ENCODE measurements at regions not wholly inside any gene's neighbourhood (a gene's known extent, or its start where the extent isn't known, plus 50 kb on each side); places are given as distances from the start of the nearest gene placed in this dataset.

DNA sequence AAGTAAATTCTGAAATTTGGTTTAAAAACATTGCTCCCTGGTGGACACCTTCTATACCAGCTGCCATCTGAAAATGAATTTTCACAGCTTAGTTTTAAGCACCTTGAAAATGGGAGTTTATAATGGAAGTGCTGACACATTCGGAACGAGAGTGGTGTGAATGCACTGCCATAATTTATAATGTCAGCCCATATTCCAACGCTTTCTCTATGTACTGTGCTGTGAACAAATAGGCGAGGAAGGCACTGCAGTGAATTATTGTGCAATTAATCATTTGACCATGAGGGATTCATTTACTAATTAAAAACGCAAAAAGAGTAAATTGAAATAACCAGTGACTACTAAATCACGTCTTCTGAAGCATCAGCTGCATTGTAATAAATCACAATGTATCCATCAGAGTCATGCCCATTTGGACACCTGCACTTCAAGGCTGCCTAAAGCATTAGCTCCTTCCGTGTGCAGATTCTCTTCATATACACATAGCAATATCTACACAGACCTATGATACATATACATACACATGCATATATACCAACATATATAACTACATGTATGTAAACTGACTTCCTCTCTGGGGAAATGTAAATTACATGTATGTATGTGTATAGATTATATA, 699.8 kb downstream of the GALR1 start:
- H2BK5ac ChIP-seq (ENCODE audit: low read depth, low read length, poor library complexity, severe bottlenecking) = no peak overlapping the region
- no peak overlapping the region for H2AK5ac ChIP-seq (ENCODE audit: low read length, severe bottlenecking)
- H4K8ac ChIP-seq (ENCODE audit: low read length) = no peak overlapping the region
- no peaks in the 10 kb centered on the region for H3K4me1 ChIP-seq (ENCODE audit: control insufficient read depth, insufficient read depth, low read depth, low read length)
- no peak overlapping the region for H3K23ac ChIP-seq (ENCODE audit: low read length in 2 of 2)
- WGBS = 66% methylated on average over 4 of the region's 7 CpGs
- H2BK12ac ChIP-seq (ENCODE audit: low read length in 2 of 2) = no peak overlapping the region
- no peak overlapping the region for H2AFZ ChIP-seq (ENCODE audit: low read depth, low read length)
- no peaks in the 10 kb centered on the region for H3K27me3 ChIP-seq (ENCODE audit: control insufficient read depth in 1 of 2, insufficient read depth in 1 of 2, low read length in 2 of 2)
- no peak overlapping the region for H2BK120ac ChIP-seq (ENCODE audit: low read depth, low read length)
- H3K4me3 ChIP-seq (ENCODE audit: insufficient read depth in 1 of 2, low read depth in 1 of 2, low read length in 2 of 2) = no peak overlapping the region
- no peak overlapping the region for H3K4me2 ChIP-seq (ENCODE audit: low read length, poor library complexity, severe bottlenecking)
- H3K14ac ChIP-seq (ENCODE audit: low read length in 2 of 2) = no peak overlapping the region
- no peak overlapping the region for H3K9ac ChIP-seq (ENCODE audit: low read length)
- H3K18ac ChIP-seq (ENCODE audit: low read depth in 1 of 2, low read length in 2 of 2) = no peak overlapping the region
- no peaks in the 10 kb centered on the region for H3K79me1 ChIP-seq (replicated peaks; ENCODE audit: low read length, poor library complexity, severe bottlenecking)
- DNase-seq = no peak
- H2BK15ac ChIP-seq (ENCODE audit: low read depth, poor library complexity, severe bottlenecking) = no peak overlapping the region
- no peaks in the 10 kb centered on the region for H3K36me3 ChIP-seq (ENCODE audit: control insufficient read depth in 1 of 2, insufficient read depth in 2 of 2, low read depth in 1 of 2, low read length in 2 of 2)
- H3K9me3 ChIP-seq (ENCODE audit: control insufficient read depth, low read length) = no peaks in the 10 kb centered on the region
- no peak overlapping the region for H4K91ac ChIP-seq (ENCODE audit: low read length)
- H3K4ac ChIP-seq (ENCODE audit: low read depth in 1 of 2, low read length in 2 of 2) = no peak overlapping the region
- no peak overlapping the region for H3K27ac ChIP-seq (ENCODE audit: low read length, poor library complexity, severe bottlenecking)

GRCh38 chr18:77959248-77959647, 709.6 kb downstream of the GALR1 start:
- no peak overlapping the region for H2BK5ac ChIP-seq (ENCODE audit: low read depth, low read length, poor library complexity, severe bottlenecking)
- no peak overlapping the region for H3K18ac ChIP-seq (ENCODE audit: low read depth in 1 of 2, low read length in 2 of 2)
- H2BK15ac ChIP-seq (ENCODE audit: low read depth, poor library complexity, severe bottlenecking) = no peak overlapping the region
- no peaks in the 10 kb centered on the region for H3K27me3 ChIP-seq (ENCODE audit: control insufficient read depth in 1 of 2, insufficient read depth in 1 of 2, low read length in 2 of 2)
- no peak overlapping the region for H3K14ac ChIP-seq (ENCODE audit: low read length in 2 of 2)
- DNase-seq = no peak
- H2AFZ ChIP-seq (ENCODE audit: low read depth, low read length) = no peak overlapping the region
- no peak overlapping the region for H3K27ac ChIP-seq (ENCODE audit: low read length, poor library complexity, severe bottlenecking)
- H3K23ac ChIP-seq (ENCODE audit: low read length in 2 of 2) = no peak overlapping the region
- H3K9me3 ChIP-seq (ENCODE audit: control insufficient read depth, low read length) = peaks cover 14% of the 10 kb centered on the region
- H3K4me3 ChIP-seq (ENCODE audit: insufficient read depth in 1 of 2, low read depth in 1 of 2, low read length in 2 of 2) = no peak overlapping the region
- no peak overlapping the region for H3K9ac ChIP-seq (ENCODE audit: low read length)
- WGBS = no CpG with 5 or more reads among the region's 1 CpG
- no peaks in the 10 kb centered on the region for H3K79me1 ChIP-seq (replicated peaks; ENCODE audit: low read length, poor library complexity, severe bottlenecking)
- H2AK5ac ChIP-seq (ENCODE audit: low read length, severe bottlenecking) = no peak overlapping the region
- H3K4me1 ChIP-seq (ENCODE audit: control insufficient read depth, insufficient read depth, low read depth, low read length) = no peaks in the 10 kb centered on the region
- no peak overlapping the region for H3K4ac ChIP-seq (ENCODE audit: low read depth in 1 of 2, low read length in 2 of 2)
- H3K36me3 ChIP-seq (ENCODE audit: control insufficient read depth in 1 of 2, insufficient read depth in 2 of 2, low read depth in 1 of 2, low read length in 2 of 2) = no peaks in the 10 kb centered on the region
- no peak overlapping the region for H2BK120ac ChIP-seq (ENCODE audit: low read depth, low read length)
- no peak overlapping the region for H2BK12ac ChIP-seq (ENCODE audit: low read length in 2 of 2)
- H4K91ac ChIP-seq (ENCODE audit: low read length) = no peak overlapping the region
- no peak overlapping the region for H4K8ac ChIP-seq (ENCODE audit: low read length)
- H3K4me2 ChIP-seq (ENCODE audit: low read length, poor library complexity, severe bottlenecking) = no peak overlapping the region

DNA sequence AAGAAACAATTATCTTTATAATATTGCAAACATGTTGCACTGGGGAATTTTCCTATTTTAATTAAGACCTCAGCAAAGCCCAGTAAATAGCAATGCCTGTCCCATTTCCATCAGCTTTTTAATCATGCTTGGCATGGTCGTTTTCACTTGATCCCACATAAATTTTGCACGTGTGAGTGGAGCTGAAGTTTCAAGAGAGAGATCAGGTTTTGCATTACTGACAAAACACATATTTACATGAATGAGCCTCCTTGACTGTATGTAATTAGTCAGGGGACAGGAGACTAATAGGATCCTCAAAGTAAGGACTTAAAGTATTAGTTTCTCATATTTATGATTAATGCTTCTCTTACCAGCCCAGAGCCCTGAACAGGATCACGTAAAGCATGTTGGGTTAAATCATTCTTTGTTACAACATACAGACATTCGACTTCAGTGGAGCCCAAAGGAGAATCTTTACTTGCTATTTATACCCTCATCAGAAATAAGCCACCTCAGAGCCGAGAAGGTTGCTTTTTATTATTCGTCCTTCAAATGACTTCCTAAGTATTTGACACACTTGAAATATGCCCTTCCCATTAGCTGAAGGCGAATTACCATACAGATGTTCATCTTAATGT, 711.3 kb downstream of the GALR1 start:
- H3K4me1 ChIP-seq (ENCODE audit: control insufficient read depth, insufficient read depth, low read depth, low read length) = no peaks in the 10 kb centered on the region
- no peaks in the 10 kb centered on the region for H3K36me3 ChIP-seq (ENCODE audit: control insufficient read depth in 1 of 2, insufficient read depth in 2 of 2, low read depth in 1 of 2, low read length in 2 of 2)
- no peak overlapping the region for H3K18ac ChIP-seq (ENCODE audit: low read depth in 1 of 2, low read length in 2 of 2)
- H3K14ac ChIP-seq (ENCODE audit: low read length in 2 of 2) = no peak overlapping the region
- no peak overlapping the region for H4K91ac ChIP-seq (ENCODE audit: low read length)
- no peak overlapping the region for H2AK5ac ChIP-seq (ENCODE audit: low read length, severe bottlenecking)
- no peak overlapping the region for H4K8ac ChIP-seq (ENCODE audit: low read length)
- H3K4me3 ChIP-seq (ENCODE audit: insufficient read depth in 1 of 2, low read depth in 1 of 2, low read length in 2 of 2) = no peak overlapping the region
- H3K4me2 ChIP-seq (ENCODE audit: low read length, poor library complexity, severe bottlenecking) = no peak overlapping the region
- H3K9me3 ChIP-seq (ENCODE audit: control insufficient read depth, low read length) = peaks cover 14% of the 10 kb centered on the region
- H2BK120ac ChIP-seq (ENCODE audit: low read depth, low read length) = no peak overlapping the region
- no peak overlapping the region for H2BK15ac ChIP-seq (ENCODE audit: low read depth, poor library complexity, severe bottlenecking)
- no peak for DNase-seq
- H3K79me1 ChIP-seq (replicated peaks; ENCODE audit: low read length, poor library complexity, severe bottlenecking) = no peaks in the 10 kb centered on the region
- no peak overlapping the region for H3K27ac ChIP-seq (ENCODE audit: low read length, poor library complexity, severe bottlenecking)
- no peak overlapping the region for H2BK5ac ChIP-seq (ENCODE audit: low read depth, low read length, poor library complexity, severe bottlenecking)
- H2BK12ac ChIP-seq (ENCODE audit: low read length in 2 of 2) = no peak overlapping the region
- no peak overlapping the region for H2AFZ ChIP-seq (ENCODE audit: low read depth, low read length)
- H3K23ac ChIP-seq (ENCODE audit: low read length in 2 of 2) = no peak overlapping the region
- H3K9ac ChIP-seq (ENCODE audit: low read length) = no peak overlapping the region
- no peak overlapping the region for H3K4ac ChIP-seq (ENCODE audit: low read depth in 1 of 2, low read length in 2 of 2)
- H3K27me3 ChIP-seq (ENCODE audit: control insufficient read depth in 1 of 2, insufficient read depth in 1 of 2, low read length in 2 of 2) = no peaks in the 10 kb centered on the region
- WGBS = 67% methylated on average over 5 of the region's 7 CpGs

- Histone ChIP-seq H3K27ac (ENCODE audit: low read length, poor library complexity, severe bottlenecking) (no peak overlapping the region), H2BK5ac (ENCODE audit: low read depth, low read length, poor library complexity, severe bottlenecking) (no peak overlapping the region), H3K9me3 (ENCODE audit: control insufficient read depth, low read length) (peaks cover 8% of the 10 kb centered on the region), H2BK15ac (ENCODE audit: low read depth, poor library complexity, severe bottlenecking) (no peak overlapping the region), H4K8ac (ENCODE audit: low read length) (no peak overlapping the region), H3K23ac (ENCODE audit: low read length in 2 of 2) (no peak overlapping the region), H2BK12ac (ENCODE audit: low read length in 2 of 2) (no peak overlapping the region), H3K4me3 (ENCODE audit: insufficient read depth in 1 of 2, low read depth in 1 of 2, low read length in 2 of 2) (no peak overlapping the region), H2BK120ac (ENCODE audit: low read depth, low read length) (no peak overlapping the region), H3K4me1 (ENCODE audit: control insufficient read depth, insufficient read depth, low read depth, low read length) (no peaks in the 10 kb centered on the region), H2AFZ (ENCODE audit: low read depth, low read length) (no peak overlapping the region), H3K18ac (ENCODE audit: low read depth in 1 of 2, low read length in 2 of 2) (no peak overlapping the region), H3K79me1 (replicated peaks; ENCODE audit: low read length, poor library complexity, severe bottlenecking) (no peaks in the 10 kb centered on the region), H3K9ac (ENCODE audit: low read length) (no peak overlapping the region), H4K91ac (ENCODE audit: low read length) (no peak overlapping the region), H3K27me3 (ENCODE audit: control insufficient read depth in 1 of 2, insufficient read depth in 1 of 2, low read length in 2 of 2) (no peaks in the 10 kb centered on the region), H3K4me2 (ENCODE audit: low read length, poor library complexity, severe bottlenecking) (no peak overlapping the region), H3K4ac (ENCODE audit: low read depth in 1 of 2, low read length in 2 of 2) (no peak overlapping the region), H3K14ac (ENCODE audit: low read length in 2 of 2) (no peak overlapping the region), H3K36me3 (ENCODE audit: control insufficient read depth in 1 of 2, insufficient read depth in 2 of 2, low read depth in 1 of 2, low read length in 2 of 2) (no peaks in the 10 kb centered on the region), H2AK5ac (ENCODE audit: low read length, severe bottlenecking) (no peak overlapping the region)
- no peak for DNase-seq
- WGBS = 49% methylated on average over 5 of the region's 5 CpGs
Observed at GRCh38 chr18:77967071-77967470, 717.4 kb downstream of the GALR1 start.

Data from mesenchymal stem cell (in vitro differentiated cells and primary cell).